ENCODE measurements at regions not wholly inside any gene's neighbourhood (a gene's known extent, or its start where the extent isn't known, plus 50 kb on each side); places are given as distances from the start of the nearest gene placed in this dataset.

DNA sequence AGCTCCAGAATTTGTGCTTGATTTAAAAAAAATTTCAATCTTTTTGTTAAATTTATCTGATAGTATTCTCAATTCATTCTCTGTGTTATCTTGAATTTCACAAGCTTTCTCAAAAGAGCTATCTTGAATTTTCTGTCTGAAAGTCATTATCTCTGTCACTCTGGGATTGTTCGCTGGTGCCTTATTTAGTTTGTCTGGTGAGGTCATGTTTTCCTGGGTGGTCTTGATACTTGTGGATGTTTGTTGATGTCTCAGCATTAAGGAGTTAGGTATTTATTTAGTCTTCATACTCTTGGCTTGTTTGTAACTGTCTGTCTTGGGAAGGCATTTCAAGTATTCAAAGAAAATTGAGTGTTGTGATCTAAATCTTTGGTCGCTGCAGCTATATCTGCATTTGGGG lies 106.3 kb downstream of the TNFSF13B start:
- TF ChIP-seq, protein P1, sequence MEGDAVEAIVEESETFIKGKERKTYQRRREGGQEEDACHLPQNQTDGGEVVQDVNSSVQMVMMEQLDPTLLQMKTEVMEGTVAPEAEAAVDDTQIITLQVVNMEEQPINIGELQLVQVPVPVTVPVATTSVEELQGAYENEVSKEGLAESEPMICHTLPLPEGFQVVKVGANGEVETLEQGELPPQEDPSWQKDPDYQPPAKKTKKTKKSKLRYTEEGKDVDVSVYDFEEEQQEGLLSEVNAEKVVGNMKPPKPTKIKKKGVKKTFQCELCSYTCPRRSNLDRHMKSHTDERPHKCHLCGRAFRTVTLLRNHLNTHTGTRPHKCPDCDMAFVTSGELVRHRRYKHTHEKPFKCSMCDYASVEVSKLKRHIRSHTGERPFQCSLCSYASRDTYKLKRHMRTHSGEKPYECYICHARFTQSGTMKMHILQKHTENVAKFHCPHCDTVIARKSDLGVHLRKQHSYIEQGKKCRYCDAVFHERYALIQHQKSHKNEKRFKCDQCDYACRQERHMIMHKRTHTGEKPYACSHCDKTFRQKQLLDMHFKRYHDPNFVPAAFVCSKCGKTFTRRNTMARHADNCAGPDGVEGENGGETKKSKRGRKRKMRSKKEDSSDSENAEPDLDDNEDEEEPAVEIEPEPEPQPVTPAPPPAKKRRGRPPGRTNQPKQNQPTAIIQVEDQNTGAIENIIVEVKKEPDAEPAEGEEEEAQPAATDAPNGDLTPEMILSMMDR (IDR thresholded peaks at IDR 0.05) = no peak
- TF ChIP-seq POLR2A (IDR thresholded peaks at IDR 0.05) = no peak
